OCI-LY3 (cell line): ENCODE measurements at regions not wholly inside any gene's neighbourhood (a gene's known extent, or its start where the extent isn't known, plus 50 kb on each side); places are given as distances from the start of the nearest gene placed in this dataset.

Source experiments
- H2AFZ ChIP-seq: fragments of 200-600, 300-600 bp; shearing (Covaris generic); 2 replicates; pipeline ENCODE4 v1.6.0; 2014; ENCODE audit warnings: antibody characterized with exemption, low read depth, low read length
- H3K27ac ChIP-seq: fragments of 200-600, 300-600 bp; sonication (generic); 2 replicates; pipeline ENCODE4 v1.5.1; 2014; ENCODE audit warnings: mild to moderate bottlenecking, low read length, moderate library complexity, mixed read lengths
- H3K27me3 ChIP-seq: fragments of 200-600, 300-600 bp; sonication (generic); 2 replicates; pipeline ENCODE4 v1.6.1; 2014; ENCODE audit warnings: low read depth, low read length, mixed read lengths
- H3K36me3 ChIP-seq: fragments of 200-600, 300-600 bp; sonication (generic); replicated peaks from 2 replicates; pipeline ENCODE3; 2014; ENCODE audit warnings: low read depth, low read length, mixed read lengths
- H3K4me1 ChIP-seq: fragments of 300-600, 200-600 bp; sonication (generic); 2 replicates; pipeline ENCODE4 v1.6.1; 2014; ENCODE audit warnings: low read length, mixed read lengths
- H3K4me2 ChIP-seq: fragments of 200-600, 300-600 bp; sonication (generic); 2 replicates; pipeline ENCODE4 v1.6.1; 2014; ENCODE audit warnings: low read length, mixed read lengths
- H3K4me3 ChIP-seq: fragments of 300-600, 200-600 bp; sonication (generic); 2 replicates; pipeline ENCODE4 v1.5.1; 2014; ENCODE audit warnings: antibody characterized with exemption, mild to moderate bottlenecking, low read length, moderate library complexity
- H3K79me2 ChIP-seq: fragments of 300-600, 200-600 bp; shearing (Covaris generic); 2 replicates; pipeline ENCODE4 v1.6.1; 2014; ENCODE audit warnings: mild to moderate bottlenecking, low read length, mixed read lengths
- H3K9ac ChIP-seq: fragments of 300-600, 200-600 bp; shearing (Covaris generic); 2 replicates; pipeline ENCODE4 v1.6.0; 2014; ENCODE audit warnings: mild to moderate bottlenecking, low read length, moderate library complexity
- H3K9me3 ChIP-seq: fragments of 200-600, 300-600 bp; shearing (Covaris generic); 2 replicates; pipeline ENCODE4 v1.6.1; 2014; ENCODE audit warnings: low read length, mixed read lengths; ENCODE audit not compliant: insufficient read depth
- H4K20me1 ChIP-seq: fragments of 200-600, 300-600 bp; sonication (generic); 2 replicates; pipeline ENCODE4 v1.6.1; 2016; ENCODE audit warnings: low read length, mixed read lengths; ENCODE audit not compliant: insufficient read depth
- EZH2phosphoT487 ChIP-seq: fragments of 200-600 bp; shearing (Covaris generic); IDR thresholded peaks from 2 replicates; pipeline ENCODE4 v1.6.1; 2018; ENCODE audit warnings: antibody characterized with exemption, mixed run types, low read depth
- TF ChIP-seq, protein P1 (sequence below): fragments of 200-600, 300-600 bp; sonication (generic); IDR thresholded peaks from 2 replicates; pipeline ENCODE4 v1.5.1; 2014; ENCODE audit warnings: antibody characterized with exemption, low read length, low read depth

DNA sequence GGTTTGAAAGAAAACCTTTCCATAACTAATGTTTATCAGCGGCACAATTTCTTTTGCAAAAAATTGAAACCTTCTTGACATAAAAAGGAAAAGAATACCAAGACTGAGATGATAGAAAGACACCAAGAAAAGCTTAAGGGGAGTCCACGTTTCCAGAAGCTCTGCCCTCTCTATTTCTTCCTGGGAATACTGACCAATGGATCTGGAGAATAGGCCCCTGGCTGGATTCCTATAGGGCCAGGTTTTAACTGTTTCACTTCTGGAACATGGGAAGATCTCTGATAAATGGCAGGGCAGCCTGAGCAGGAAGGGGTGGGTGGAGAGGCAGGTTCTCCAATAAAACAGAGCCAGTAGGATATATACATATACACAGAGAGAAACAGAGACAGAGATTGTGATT is 413.4 kb upstream of the JARID2 start:
- no peaks in the 10 kb centered on the region for H3K27me3 ChIP-seq
- H3K79me2 ChIP-seq: no peaks in the 10 kb centered on the region
- H3K4me1 ChIP-seq: peaks cover 3% of the 10 kb centered on the region
- H3K4me2 ChIP-seq: no peak overlapping the region
- no peak overlapping the region for H2AFZ ChIP-seq
- H4K20me1 ChIP-seq: no peaks in the 10 kb centered on the region
- no peaks in the 10 kb centered on the region for H3K9me3 ChIP-seq
- H3K27ac ChIP-seq: no peak overlapping the region
- H3K4me3 ChIP-seq: no peak overlapping the region
- H3K36me3 ChIP-seq: no peaks in the 10 kb centered on the region
- H3K9ac ChIP-seq: no peak overlapping the region
- TF ChIP-seq, protein P1, sequence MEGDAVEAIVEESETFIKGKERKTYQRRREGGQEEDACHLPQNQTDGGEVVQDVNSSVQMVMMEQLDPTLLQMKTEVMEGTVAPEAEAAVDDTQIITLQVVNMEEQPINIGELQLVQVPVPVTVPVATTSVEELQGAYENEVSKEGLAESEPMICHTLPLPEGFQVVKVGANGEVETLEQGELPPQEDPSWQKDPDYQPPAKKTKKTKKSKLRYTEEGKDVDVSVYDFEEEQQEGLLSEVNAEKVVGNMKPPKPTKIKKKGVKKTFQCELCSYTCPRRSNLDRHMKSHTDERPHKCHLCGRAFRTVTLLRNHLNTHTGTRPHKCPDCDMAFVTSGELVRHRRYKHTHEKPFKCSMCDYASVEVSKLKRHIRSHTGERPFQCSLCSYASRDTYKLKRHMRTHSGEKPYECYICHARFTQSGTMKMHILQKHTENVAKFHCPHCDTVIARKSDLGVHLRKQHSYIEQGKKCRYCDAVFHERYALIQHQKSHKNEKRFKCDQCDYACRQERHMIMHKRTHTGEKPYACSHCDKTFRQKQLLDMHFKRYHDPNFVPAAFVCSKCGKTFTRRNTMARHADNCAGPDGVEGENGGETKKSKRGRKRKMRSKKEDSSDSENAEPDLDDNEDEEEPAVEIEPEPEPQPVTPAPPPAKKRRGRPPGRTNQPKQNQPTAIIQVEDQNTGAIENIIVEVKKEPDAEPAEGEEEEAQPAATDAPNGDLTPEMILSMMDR: no peak
- no peak for TF ChIP-seq EZH2phosphoT487

DNA sequence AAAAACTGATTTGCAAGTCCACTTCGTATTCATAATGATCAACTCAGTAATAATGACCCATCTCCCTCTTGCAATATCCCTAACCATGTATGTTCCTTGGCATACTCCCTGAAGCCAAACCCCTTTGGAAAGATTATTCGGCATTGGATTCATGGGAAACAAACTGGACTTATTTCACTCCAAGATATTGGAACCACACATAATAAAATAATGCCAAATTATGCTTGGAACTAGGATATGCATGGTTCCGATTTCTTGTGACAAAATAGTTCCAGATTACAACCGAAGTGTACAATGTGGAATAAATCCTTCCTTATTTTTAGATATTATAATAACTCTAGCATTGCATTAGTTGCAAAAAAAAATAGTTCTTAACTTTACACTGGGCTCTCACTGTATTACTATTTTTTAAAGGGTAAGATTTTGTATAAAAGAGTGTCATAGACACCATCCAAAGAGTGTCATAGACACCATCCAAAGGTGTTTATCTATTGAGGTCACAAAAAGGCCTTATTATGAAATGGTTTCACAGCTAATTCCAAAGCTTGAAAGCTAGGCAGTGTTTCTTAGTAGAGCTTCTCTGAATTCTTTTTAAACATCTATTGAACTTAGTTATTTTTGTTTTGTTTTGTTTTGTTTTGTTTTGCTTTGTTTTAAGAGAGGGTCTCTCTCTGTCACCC is 410.9 kb upstream of the JARID2 start:
- Histone ChIP-seq H3K4me3 (no peak overlapping the region), H2AFZ (no peak overlapping the region), H3K4me2 (no peak overlapping the region), H3K79me2 (no peaks in the 10 kb centered on the region), H3K9me3 (no peaks in the 10 kb centered on the region), H3K27me3 (no peaks in the 10 kb centered on the region), H3K36me3 (no peaks in the 10 kb centered on the region), H3K27ac (no peak overlapping the region), H4K20me1 (no peaks in the 10 kb centered on the region), H3K4me1 (peaks cover 16% of the 10 kb centered on the region), H3K9ac (no peak overlapping the region)
- TF ChIP-seq, protein P1: no peak
- TF ChIP-seq EZH2phosphoT487: no peak

GRCh38 chr6:14837435-14837834 is 408.4 kb upstream of the JARID2 start:
- Histone ChIP-seq H2AFZ (no peak overlapping the region), H3K4me2 (peak overlapping the region; percentile 49), H3K4me1 (peaks cover 16% of the 10 kb centered on the region), H3K4me3 (no peak overlapping the region), H3K79me2 (no peaks in the 10 kb centered on the region), H3K9me3 (no peaks in the 10 kb centered on the region), H3K27me3 (no peaks in the 10 kb centered on the region), H3K27ac (no peak overlapping the region), H3K36me3 (no peaks in the 10 kb centered on the region), H3K9ac (no peak overlapping the region), H4K20me1 (no peaks in the 10 kb centered on the region)
- TF ChIP-seq EZH2phosphoT487: no peak
- TF ChIP-seq, protein P1: no peak

DNA sequence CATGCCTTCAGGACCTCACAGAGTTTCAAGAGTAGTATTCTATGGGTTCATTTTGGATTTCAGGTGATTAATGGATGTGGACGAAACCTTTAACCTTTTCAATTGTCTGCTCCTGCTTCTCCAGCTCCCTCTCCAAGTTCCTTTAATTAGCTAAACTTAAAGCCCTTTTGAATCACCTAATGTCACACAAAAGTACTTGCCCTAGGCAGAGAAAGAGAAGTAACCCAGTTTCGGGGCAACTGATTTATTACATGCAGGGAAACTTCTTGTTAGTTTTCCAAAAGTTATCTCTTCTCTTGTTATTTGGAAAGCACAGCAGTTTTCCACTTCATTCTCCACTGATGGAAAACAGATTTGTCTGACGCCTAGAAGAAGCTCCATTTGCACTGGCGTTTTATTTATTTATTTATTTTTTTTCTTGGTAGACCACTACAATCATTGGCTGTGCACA is 407.7 kb upstream of the JARID2 start:
- no peaks in the 10 kb centered on the region for H4K20me1 ChIP-seq
- H2AFZ ChIP-seq: no peak overlapping the region
- peak overlapping the region; percentile 49 for H3K4me2 ChIP-seq
- H3K4me3 ChIP-seq: no peak overlapping the region
- no peak for TF ChIP-seq EZH2phosphoT487
- TF ChIP-seq, protein P1: no peak
- H3K9ac ChIP-seq: no peak overlapping the region
- no peaks in the 10 kb centered on the region for H3K36me3 ChIP-seq
- no peak overlapping the region for H3K27ac ChIP-seq
- no peaks in the 10 kb centered on the region for H3K79me2 ChIP-seq
- H3K9me3 ChIP-seq: no peaks in the 10 kb centered on the region
- no peaks in the 10 kb centered on the region for H3K27me3 ChIP-seq
- H3K4me1 ChIP-seq: peaks cover 16% of the 10 kb centered on the region
